ENCODE measurements at regions not wholly inside any gene's neighbourhood (a gene's known extent, or its start where the extent isn't known, plus 50 kb on each side); places are given as distances from the start of the nearest gene placed in this dataset.

- ChIA-PET CTCF (ENCODE audit: partially characterized antibody) (interaction anchor here (0.7 to 4.7 kb wide), 5 partner anchors 12 to 203 kb away, joined by 3 to 45 read pairs (median 3); no protein-coding TSS in a partner anchor), POLR2A (ENCODE audit: partially characterized antibody) (no interaction called here)
- H2BK20ac ChIP-seq (ENCODE audit: low read length), result no peak overlapping the region
- H4K91ac ChIP-seq (replicated peaks; ENCODE audit: insufficient read length, low read length), result no peak overlapping the region
- no peak overlapping the region for H3K9ac ChIP-seq (replicated peaks in 1 of 4; ENCODE audit: extremely low read depth in 1 of 4, low read depth in 3 of 4, low read length in 3 of 4)
- H4K20me1 ChIP-seq (replicated peaks in 1 of 2; ENCODE audit: control insufficient read depth in 1 of 2, insufficient read depth in 2 of 2, low read length in 2 of 2), result no peaks in the 10 kb centered on the region
- H3K23ac ChIP-seq (ENCODE audit: insufficient read length), result no peak overlapping the region
- H3K56ac ChIP-seq (replicated peaks; ENCODE audit: insufficient read length, low read depth, low read length), result no peak overlapping the region
- TF ChIP-seq KDM1A (IDR thresholded peaks at IDR 0.05; ENCODE audit: borderline replicate concordance, low read length), result no peak
- no peak overlapping the region for H3K14ac ChIP-seq (ENCODE audit: insufficient read length)
- H2AK5ac ChIP-seq (ENCODE audit: low read depth, low read length), result no peak overlapping the region
- no peak overlapping the region for H2BK12ac ChIP-seq (ENCODE audit: low read depth, low read length)
- no peaks in the 10 kb centered on the region for H3K9me3 ChIP-seq (ENCODE audit: insufficient read depth in 2 of 2, low read depth in 1 of 2, low read length in 1 of 2)
- no peak overlapping the region for H3K18ac ChIP-seq (ENCODE audit: extremely low read depth, low read length)
- H2BK120ac ChIP-seq (replicated peaks; ENCODE audit: low read depth, low read length), result no peak overlapping the region
- no peak overlapping the region for H3K4me2 ChIP-seq (ENCODE audit: insufficient read depth in 1 of 2, low read depth in 2 of 2, low read length in 2 of 2)
- H3K27me3 ChIP-seq (replicated peaks in 1 of 4; ENCODE audit: control insufficient read depth in 3 of 4, extremely low read depth in 1 of 4, insufficient read depth in 3 of 4, low read length in 3 of 4), result no peaks in the 10 kb centered on the region
- H3K4ac ChIP-seq (replicated peaks; ENCODE audit: insufficient read length, low read depth, low read length), result no peak overlapping the region
- H4K5ac ChIP-seq (ENCODE audit: insufficient read length, low read depth, low read length), result no peak overlapping the region
- H3K4me3 ChIP-seq (ENCODE audit: extremely low read depth in 1 of 4, insufficient read depth in 2 of 4, low read depth in 3 of 4, low read length in 4 of 4), result no peak overlapping the region
- H3K36me3 ChIP-seq (ENCODE audit: control insufficient read depth in 2 of 4, insufficient read depth in 4 of 4, low read length in 3 of 4), result no peaks in the 10 kb centered on the region
- H2BK5ac ChIP-seq (ENCODE audit: low read depth, low read length), result no peak overlapping the region
- no peak overlapping the region for H4K8ac ChIP-seq (ENCODE audit: extremely low read depth, insufficient read depth, low read length)
- WGBS, 2 experiments (ENCODE audit: extremely low coverage in 1 of 2, insufficient coverage in 1 of 2, insufficient read length in 1 of 2, insufficient replicate concordance in 2 of 2, low coverage in 1 of 2, low lambda C conversion rate in 2 of 2, missing lambda C conversion rate in 1 of 2), result 78% methylated on average over 8 of the region's 8 CpGs; no CpG with 5 or more reads in 1 of the 2 experiments
- DNase-seq (ENCODE audit: low read depth in 1 of 2, low spot score in 2 of 2), result no peak
- no peak overlapping the region for H2BK15ac ChIP-seq (ENCODE audit: low read length)
- no peak for FAIRE-seq
- H3K79me1 ChIP-seq (ENCODE audit: low read depth, low read length), result no peaks in the 10 kb centered on the region
- H3K4me1 ChIP-seq (replicated peaks in 1 of 4; ENCODE audit: control insufficient read depth in 3 of 4, insufficient read depth in 4 of 4, low read length in 3 of 4), result peaks cover 0 to 4% (median 2%) of the 10 kb centered on the region in 4 experiments; a peak in 4 of 7 replicates
- H3K27ac ChIP-seq (ENCODE audit: low read depth, low read length), result no peak overlapping the region
- no peak overlapping the region for H2AFZ ChIP-seq (ENCODE audit: low read length)
- no peaks in the 10 kb centered on the region for H3K79me2 ChIP-seq (ENCODE audit: control insufficient read depth in 1 of 2, insufficient read depth in 2 of 2, low read length in 2 of 2)
- no peaks in the 10 kb centered on the region for H3K23me2 ChIP-seq (ENCODE audit: low read depth, low read length)
Measured at GRCh38 chr5:61612431-61612830, 280.4 kb downstream of the ZSWIM6 start.
